C1 segment of cervical spinal cord (tissue), 14 donors: ENCODE measurements at regions not wholly inside any gene's neighbourhood (a gene's known extent, or its start where the extent isn't known, plus 50 kb on each side); places are given as distances from the start of the nearest gene placed in this dataset.

Experiments
- DNase-seq, 14 donors: peaks; one replicate each; lab custom pipeline; 2025; lab: John Stamatoyannopoulos, UW

DNA sequence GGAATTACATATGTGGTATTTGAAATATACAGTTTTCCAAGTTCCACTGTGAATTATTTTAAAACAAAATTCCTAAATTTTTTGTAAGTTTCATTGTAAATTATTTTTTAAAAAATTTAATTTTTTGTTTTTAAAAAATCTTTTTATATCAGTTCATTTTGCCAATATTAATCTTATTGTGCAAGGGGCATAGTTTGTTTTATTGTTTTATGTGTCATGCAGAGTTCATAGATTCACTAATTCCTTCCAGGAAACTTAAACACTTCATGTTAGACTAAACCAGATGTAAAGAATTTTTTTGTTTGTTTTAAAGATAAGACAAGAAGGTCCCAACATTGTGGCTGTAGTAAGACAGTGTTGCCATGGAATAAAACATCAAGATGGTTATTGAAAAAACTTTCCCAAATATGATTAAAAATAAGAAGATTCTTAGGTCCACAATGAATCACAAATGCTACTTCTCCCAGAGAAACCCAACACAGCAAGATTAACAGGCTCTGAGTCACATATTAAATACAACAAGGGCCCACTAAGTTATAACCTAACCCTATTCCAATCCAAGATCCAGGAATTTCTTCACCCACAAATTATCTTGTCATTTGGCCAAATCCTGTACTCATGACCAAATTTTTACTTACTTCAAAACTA lies 464.7 kb upstream of the IGFBP3 start:
- DNase-seq: no peak

GRCh38 chr7:46383605-46384004 lies 462.5 kb upstream of the IGFBP3 start:
- no peak for DNase-seq

GRCh38 chr7:46369933-46370654 lies 449.0 kb upstream of the IGFBP3 start:
- DNase-seq: no peak

- DNase-seq: no peak
These were observed 447.8 kb upstream of the IGFBP3 start for GRCh38 chr7:46368871-46369270.

DNA sequence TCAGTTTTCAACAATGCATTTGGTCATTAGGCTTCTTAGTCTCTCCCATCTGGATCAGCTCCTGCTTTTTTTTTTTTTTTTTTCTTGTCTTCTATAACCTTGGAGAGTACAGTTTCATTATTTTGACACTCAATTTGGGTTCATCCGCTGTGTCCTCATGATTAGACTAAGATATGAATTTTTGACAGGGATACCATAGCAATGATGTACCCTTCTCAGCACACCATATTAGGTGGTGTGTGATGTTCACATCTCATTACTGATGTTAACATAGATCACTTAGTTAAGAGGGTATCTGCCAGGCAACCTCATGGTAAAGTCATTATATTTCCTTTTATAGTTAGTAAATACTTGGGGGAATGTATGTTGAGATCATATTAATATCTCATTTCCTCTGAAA lies 445.5 kb upstream of the IGFBP3 start:
- DNase-seq: no peak

DNA sequence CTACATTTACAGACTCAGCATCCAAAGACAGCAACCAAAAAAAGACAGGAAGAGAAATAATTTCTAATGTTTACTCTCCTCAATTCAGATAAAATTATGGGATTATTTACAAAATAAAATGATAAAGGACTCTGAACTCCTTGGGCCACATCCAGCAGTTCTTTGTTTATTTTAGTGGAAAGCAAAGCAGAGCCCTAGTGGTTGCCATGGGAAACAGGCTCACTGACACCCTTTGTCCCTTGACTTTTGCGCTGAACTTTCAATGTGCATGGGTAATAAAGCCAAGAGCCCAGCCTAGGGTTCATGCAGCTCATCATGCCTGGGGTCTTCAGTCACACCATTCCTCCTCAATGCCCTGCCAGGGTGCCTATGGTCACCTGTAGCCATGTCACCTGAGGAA lies 442.6 kb upstream of the IGFBP3 start:
- no peak for DNase-seq

DNA sequence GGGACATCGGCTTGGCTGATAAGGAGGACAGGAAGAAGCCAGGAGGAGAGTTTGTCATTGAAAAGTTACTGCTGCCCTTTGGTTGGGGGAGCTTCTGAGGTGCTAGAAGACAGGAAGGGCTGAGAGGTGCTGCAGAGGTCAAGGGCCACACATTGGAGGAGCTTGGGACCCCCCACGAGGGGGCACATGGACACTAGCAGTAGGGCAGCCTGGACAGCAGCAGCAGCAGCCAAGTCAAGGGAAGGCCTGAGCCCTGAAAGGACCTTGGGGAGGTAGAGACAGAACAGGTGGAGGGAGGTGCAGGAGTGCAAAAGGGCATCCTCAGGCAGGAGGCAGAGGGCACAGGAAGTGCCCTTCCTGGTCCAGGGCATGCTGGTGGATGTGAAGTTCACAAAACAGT lies 439.7 kb upstream of the IGFBP3 start:
- no peak for DNase-seq

GRCh38 chr7:46360296-46360695 lies 439.2 kb upstream of the IGFBP3 start:
- DNase-seq: no peak

DNA sequence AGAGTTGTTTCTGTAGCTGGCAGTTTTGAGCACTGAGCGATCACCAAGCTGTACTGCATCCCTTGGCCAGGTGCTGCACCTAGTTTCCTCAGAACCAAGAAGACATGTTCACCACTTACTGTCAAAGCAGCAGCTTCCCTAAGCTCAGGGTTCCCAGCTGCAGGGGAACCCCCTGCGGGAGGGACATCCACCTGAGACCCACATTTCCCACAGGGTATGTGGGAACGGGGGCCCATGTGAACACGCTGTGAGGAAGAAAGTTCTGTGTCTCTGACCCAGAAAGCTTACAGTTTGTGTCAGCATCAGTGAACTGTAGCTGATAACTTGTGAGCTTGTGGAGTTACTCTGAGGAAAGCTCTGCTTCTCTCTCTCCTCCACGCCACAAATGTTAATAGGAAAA lies 436.8 kb upstream of the IGFBP3 start:
- DNase-seq: no peak

DNA sequence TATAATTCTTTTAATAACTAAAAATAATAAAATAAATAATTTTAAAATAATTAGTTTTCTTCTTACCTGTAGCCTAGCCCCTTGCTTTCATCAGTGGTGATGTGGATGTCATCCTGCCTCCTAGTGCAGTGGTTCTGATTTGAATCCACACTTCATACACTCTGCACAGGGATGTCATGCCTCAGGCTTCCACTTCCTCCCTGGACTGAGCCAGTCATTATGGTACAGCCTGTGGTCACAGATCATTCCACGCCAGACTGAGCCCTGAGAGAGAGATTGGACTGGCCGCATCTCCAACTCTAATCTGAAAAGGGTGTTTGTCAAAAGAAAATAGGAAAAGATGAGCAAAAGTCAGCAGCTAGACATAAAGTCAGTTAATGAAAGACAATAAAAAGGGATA lies 436.2 kb upstream of the IGFBP3 start:
- no peak for DNase-seq

DNA sequence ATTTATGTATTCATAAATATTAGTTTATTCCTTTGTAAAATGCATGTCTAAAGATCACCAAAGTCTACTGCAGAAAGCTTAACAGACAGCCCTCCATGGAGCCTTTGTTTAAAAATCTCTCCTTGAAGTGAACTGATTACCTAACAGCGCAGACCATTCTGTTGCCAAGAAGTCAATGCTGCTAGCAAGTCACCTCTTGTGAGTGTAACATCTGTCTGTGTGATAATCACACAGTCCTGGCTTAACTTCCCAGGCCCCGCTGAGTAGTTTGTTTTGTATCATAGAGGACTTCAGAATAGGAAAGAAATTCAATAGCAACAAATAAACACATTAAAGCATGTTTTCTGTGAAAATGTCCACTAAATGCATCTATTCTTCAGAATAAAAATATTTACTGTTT lies 435.3 kb upstream of the IGFBP3 start:
- no peak for DNase-seq

GRCh38 chr7:46355331-46355730 lies 434.3 kb upstream of the IGFBP3 start:
- DNase-seq: no peak

GRCh38 chr7:46352004-46352954 lies 431.2 kb upstream of the IGFBP3 start:
- no peak for DNase-seq

DNA sequence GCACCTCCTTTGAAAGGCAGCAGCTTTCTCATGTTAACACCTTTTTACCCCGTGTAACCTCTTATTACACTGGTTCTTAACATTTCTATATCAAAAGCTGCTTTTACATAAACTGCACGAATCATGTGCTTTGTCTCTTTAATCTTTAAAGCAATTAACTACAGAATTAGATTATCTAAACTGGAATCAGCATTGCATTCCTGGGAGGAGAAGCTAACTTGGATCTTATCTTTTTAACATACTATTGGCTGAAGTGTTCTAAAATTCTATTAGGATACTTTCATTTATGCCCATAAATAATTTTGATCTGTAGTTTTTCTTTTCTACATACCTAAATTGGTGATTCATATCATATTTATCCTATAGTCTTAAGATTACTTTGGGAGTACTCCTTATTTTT lies 428.4 kb upstream of the IGFBP3 start:
- DNase-seq: no peak

- DNase-seq: no peak
These were observed 423.5 kb upstream of the IGFBP3 start for GRCh38 chr7:46344533-46344932.

GRCh38 chr7:46343802-46344201 lies 422.7 kb upstream of the IGFBP3 start:
- DNase-seq: no peak

GRCh38 chr7:46322937-46323336 lies 401.9 kb upstream of the IGFBP3 start:
- DNase-seq: no peak

- no peak for DNase-seq
These were observed 400.6 kb upstream of the IGFBP3 start for GRCh38 chr7:46321556-46322205.

DNA sequence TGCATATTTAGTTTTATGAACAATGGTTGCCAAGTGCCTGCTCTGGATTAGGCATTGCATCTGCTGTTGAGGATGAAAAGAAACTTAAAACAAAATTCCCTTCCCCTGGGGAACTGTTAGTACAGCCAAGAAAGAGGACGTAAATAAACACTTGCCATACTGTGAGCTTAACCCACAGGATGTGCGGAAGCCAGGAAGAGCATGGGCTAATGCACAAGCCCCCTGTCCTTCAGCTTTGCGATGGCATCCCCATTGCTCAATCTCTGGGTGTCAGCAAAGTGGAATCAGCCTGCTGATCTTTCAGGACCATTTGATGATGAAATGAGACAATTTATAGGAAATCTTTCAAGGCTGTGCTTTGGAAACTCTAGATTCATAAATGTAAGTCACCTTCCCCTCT lies 399.9 kb upstream of the IGFBP3 start:
- no peak for DNase-seq

- DNase-seq: no peak
These were observed 398.8 kb upstream of the IGFBP3 start for GRCh38 chr7:46319841-46320240.

DNA sequence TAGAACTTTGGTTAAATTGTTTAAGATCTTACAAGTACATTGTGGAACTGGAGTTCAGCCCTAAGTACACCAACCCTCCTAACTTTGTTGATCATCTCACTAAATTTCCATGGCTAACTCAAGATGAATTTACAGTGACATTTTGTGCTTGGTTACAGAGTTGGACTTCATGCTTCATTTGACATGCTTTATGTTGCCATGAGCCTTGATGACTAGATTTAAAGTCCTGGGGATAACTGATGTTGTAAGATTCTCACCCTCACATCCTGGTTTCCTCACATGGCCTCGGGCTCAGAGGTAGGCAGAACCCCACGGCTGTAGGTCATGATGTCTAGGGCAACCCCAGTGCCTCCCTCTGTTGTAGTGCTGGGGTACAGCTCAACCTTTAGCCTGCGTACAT lies 397.2 kb upstream of the IGFBP3 start:
- no peak for DNase-seq

GRCh38 chr7:46317256-46317655 lies 396.2 kb upstream of the IGFBP3 start:
- DNase-seq: no peak
